Thymus (tissue), 11 donors: ENCODE measurements at regions not wholly inside any gene's neighbourhood (a gene's known extent, or its start where the extent isn't known, plus 50 kb on each side); places are given as distances from the start of the nearest gene placed in this dataset.

Experiments
- DNase-seq, 9 donors: peaks; one replicate each; pipeline ENCODE4 v3.0.0-alpha.2; 2013; ENCODE audit warnings: low spot score in 9 of 9, low read depth in 6 of 9, missing footprints in 1 of 9
- H3K27ac ChIP-seq, 2 donors: one replicate each; pipeline ENCODE4 v1.5.1; 2013; ENCODE audit warnings: control low read depth in 1 of 2, low read depth in 1 of 2, low read length in 1 of 2, mild to moderate bottlenecking in 1 of 2, moderate library complexity in 1 of 2
- H3K27me3 ChIP-seq, 2 donors: one replicate each; pipeline ENCODE4 v1.5.1; 2013; ENCODE audit warnings: low read length in 1 of 2; ENCODE audit not compliant: control insufficient read depth in 2 of 2, insufficient read depth in 1 of 2
- H3K36me3 ChIP-seq, 2 donors: one replicate each; pipeline ENCODE4 v1.5.1; 2013; ENCODE audit warnings: low read length in 1 of 2, mild to moderate bottlenecking in 1 of 2, moderate library complexity in 1 of 2; ENCODE audit not compliant: control insufficient read depth in 2 of 2, insufficient read depth in 2 of 2
- H3K4me1 ChIP-seq, 2 donors: one replicate each; pipeline ENCODE4 v1.5.1; 2013; ENCODE audit warnings: low read length in 2 of 2; ENCODE audit not compliant: control insufficient read depth in 2 of 2, insufficient read depth in 2 of 2
- H3K4me3 ChIP-seq, 2 donors: one replicate each; pipeline ENCODE4 v1.5.1; 2013; ENCODE audit warnings: low read length in 2 of 2, control low read depth in 1 of 2, mild to moderate bottlenecking in 1 of 2
- H3K9me3 ChIP-seq, 2 donors: one replicate each; pipeline ENCODE4 v1.5.1; 2013; ENCODE audit warnings: low read length in 1 of 2, mild to moderate bottlenecking in 1 of 2; ENCODE audit not compliant: control insufficient read depth in 2 of 2, insufficient read depth in 1 of 2
- WGBS: extraction: QIAGEN DNeasy Blood & Tissue Kit; methylation state at CpG from one replicate; pipeline ENCODE4 v1.1.7; 2013; 5-methylcytosine and 5-hydroxymethylcytosine counted together
- donor health status: healthy.

- H3K4me1 ChIP-seq, result no peaks in the 10 kb centered on the region
- WGBS, result 90% methylated on average over 6 of the region's 6 CpGs
- H3K4me3 ChIP-seq, result no peak overlapping the region
- no peaks in the 10 kb centered on the region for H3K36me3 ChIP-seq
- H3K9me3 ChIP-seq, result no peaks in the 10 kb centered on the region
- H3K27ac ChIP-seq, result no peak overlapping the region
- H3K27me3 ChIP-seq, result no peaks in the 10 kb centered on the region
- no peak for DNase-seq
Measured at GRCh38 chr12:108414021-108414420, 74.9 kb upstream of the CMKLR1 start.

- Histone ChIP-seq H3K4me1 (no peaks in the 10 kb centered on the region), H3K36me3 (no peaks in the 10 kb centered on the region), H3K9me3 (no peaks in the 10 kb centered on the region), H3K27me3 (no peaks in the 10 kb centered on the region), H3K27ac (no peak overlapping the region), H3K4me3 (no peak overlapping the region)
- 95% methylated on average over 3 of the region's 3 CpGs for WGBS
- DNase-seq, result no peak
Measured at GRCh38 chr12:108410689-108411088, 71.6 kb upstream of the CMKLR1 start.

GRCh38 chr12:108409481-108409880, 70.4 kb upstream of the CMKLR1 start:
- DNase-seq, result no peak
- no peak overlapping the region for H3K27ac ChIP-seq
- H3K4me3 ChIP-seq, result no peak overlapping the region
- no peaks in the 10 kb centered on the region for H3K27me3 ChIP-seq
- WGBS, result 81% methylated on average over 3 of the region's 3 CpGs
- H3K9me3 ChIP-seq, result no peaks in the 10 kb centered on the region
- H3K36me3 ChIP-seq, result no peaks in the 10 kb centered on the region
- H3K4me1 ChIP-seq, result no peaks in the 10 kb centered on the region

DNA sequence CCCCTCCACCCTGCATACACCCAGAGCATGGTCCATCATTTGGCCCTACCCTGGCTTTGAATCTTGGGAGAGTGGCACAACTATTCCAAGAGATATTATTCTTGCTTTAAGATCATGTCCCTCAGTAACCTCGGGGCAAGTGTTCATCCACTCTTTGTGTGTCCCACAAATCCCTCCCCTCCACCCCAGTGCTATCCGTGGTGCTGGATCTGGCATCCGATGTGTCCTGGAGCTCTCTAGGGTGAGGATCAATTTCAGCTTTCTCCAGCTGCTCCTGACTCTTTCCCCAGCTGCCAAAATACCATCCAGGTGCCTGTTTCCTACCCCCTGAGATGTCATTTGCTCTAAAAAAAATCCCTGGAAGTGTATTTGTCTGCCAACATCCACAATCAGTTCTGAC, 64.8 kb upstream of the CMKLR1 start:
- 47% methylated on average over 3 of the region's 3 CpGs for WGBS
- Histone ChIP-seq H3K4me1 (no peaks in the 10 kb centered on the region), H3K27me3 (no peaks in the 10 kb centered on the region), H3K9me3 (no peaks in the 10 kb centered on the region), H3K36me3 (no peaks in the 10 kb centered on the region), H3K27ac (no peak overlapping the region), H3K4me3 (no peak overlapping the region)
- DNase-seq, result no peak

DNA sequence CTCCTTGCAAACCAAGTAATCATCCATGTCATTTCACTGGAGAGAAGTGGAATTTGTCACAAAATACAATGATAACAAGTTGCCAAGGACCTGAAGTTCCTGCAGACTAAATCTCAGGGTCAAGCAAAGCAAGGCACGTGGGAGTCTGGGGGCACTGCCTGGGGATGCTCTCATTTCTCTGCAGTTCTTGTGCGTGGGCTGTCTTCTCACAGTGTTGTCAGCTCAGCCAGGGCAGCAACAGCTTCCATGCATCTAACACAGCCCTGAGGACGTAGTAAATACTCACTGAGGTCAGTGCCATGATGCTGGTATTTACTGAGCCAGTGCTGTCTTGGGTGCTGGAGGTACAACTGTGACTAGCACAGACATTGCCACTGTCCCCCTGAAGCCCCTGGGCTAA, 62.9 kb upstream of the CMKLR1 start:
- no peaks in the 10 kb centered on the region for H3K9me3 ChIP-seq
- H3K4me3 ChIP-seq, result no peak overlapping the region
- 69% methylated on average over 3 of the region's 3 CpGs for WGBS
- H3K36me3 ChIP-seq, result no peaks in the 10 kb centered on the region
- no peak for DNase-seq
- no peaks in the 10 kb centered on the region for H3K27me3 ChIP-seq
- no peaks in the 10 kb centered on the region for H3K4me1 ChIP-seq
- no peak overlapping the region for H3K27ac ChIP-seq

GRCh38 chr12:108400900-108401480, 61.9 kb upstream of the CMKLR1 start:
- H3K4me3 ChIP-seq, result no peak overlapping the region
- H3K4me1 ChIP-seq, result no peaks in the 10 kb centered on the region
- H3K36me3 ChIP-seq, result no peaks in the 10 kb centered on the region
- H3K9me3 ChIP-seq, result no peaks in the 10 kb centered on the region
- no peaks in the 10 kb centered on the region for H3K27me3 ChIP-seq
- DNase-seq, result no peak
- H3K27ac ChIP-seq, result no peak overlapping the region
- 60% methylated on average over 3 of the region's 3 CpGs for WGBS

DNA sequence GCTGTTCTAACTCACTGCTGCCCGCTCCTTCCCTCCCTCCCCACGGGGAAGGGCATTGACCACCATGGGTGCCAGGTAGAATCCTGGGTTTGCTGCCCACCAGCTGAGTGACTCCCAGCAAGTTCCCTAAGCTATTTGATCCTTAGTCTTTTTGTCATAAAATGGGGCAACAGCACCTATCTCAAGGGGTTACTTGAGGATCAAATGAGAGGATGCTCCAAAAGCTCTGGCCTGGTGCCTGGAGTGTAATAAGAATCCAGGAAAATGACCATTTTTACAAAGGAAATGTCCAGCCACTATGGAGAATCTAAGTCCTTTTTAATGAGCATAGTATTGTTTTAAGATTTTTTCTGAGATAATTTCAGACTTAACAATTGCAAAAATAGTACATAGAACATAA, 61.4 kb upstream of the CMKLR1 start:
- Histone ChIP-seq H3K36me3 (no peaks in the 10 kb centered on the region), H3K9me3 (no peaks in the 10 kb centered on the region), H3K27me3 (no peaks in the 10 kb centered on the region), H3K4me3 (no peak overlapping the region), H3K4me1 (no peaks in the 10 kb centered on the region), H3K27ac (no peak overlapping the region)
- no peak for DNase-seq
- 91% methylated on average over 2 of the region's 2 CpGs for WGBS

- Histone ChIP-seq H3K9me3 (no peaks in the 10 kb centered on the region), H3K27me3 (no peaks in the 10 kb centered on the region), H3K27ac (no peak overlapping the region), H3K36me3 (no peaks in the 10 kb centered on the region), H3K4me3 (no peak overlapping the region), H3K4me1 (no peaks in the 10 kb centered on the region)
- DNase-seq, result no peak
- WGBS, result 84% methylated on average over 3 of the region's 3 CpGs
Measured at GRCh38 chr12:108400056-108400455, 60.9 kb upstream of the CMKLR1 start.

- DNase-seq, result no peak
- Histone ChIP-seq H3K36me3 (no peaks in the 10 kb centered on the region), H3K27ac (no peak overlapping the region), H3K4me1 (no peaks in the 10 kb centered on the region), H3K9me3 (no peaks in the 10 kb centered on the region), H3K27me3 (no peaks in the 10 kb centered on the region), H3K4me3 (no peak overlapping the region)
- WGBS, result 68% methylated on average over 5 of the region's 5 CpGs
Measured at GRCh38 chr12:108399514-108399913, 60.4 kb upstream of the CMKLR1 start.

DNA sequence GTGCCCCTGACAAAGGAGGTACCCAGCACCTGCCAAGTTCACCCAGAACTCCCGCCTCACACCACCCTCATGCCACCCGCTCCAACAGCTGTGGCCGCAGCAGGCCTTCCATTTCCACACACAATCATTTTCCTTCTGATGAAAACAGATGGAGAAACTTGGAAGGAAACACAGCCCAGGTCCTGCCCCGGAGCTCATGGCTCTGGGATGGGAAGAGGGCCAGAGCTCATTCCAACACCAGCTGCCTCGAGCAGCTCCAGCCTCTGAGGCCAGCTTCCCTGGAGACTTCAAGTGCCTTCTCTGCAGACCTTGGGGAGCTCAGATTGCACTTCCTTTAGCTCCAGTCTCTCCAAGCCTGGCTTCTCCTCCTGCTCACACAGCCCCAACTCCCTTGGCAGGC, 55.1 kb upstream of the CMKLR1 start:
- no peak overlapping the region for H3K27ac ChIP-seq
- H3K27me3 ChIP-seq, result peaks cover 0 to 2% of the 10 kb centered on the region in 2 donors
- no peak overlapping the region for H3K4me3 ChIP-seq
- H3K9me3 ChIP-seq, result no peaks in the 10 kb centered on the region
- 80% methylated on average over 5 of the region's 5 CpGs for WGBS
- H3K4me1 ChIP-seq, result no peaks in the 10 kb centered on the region
- no peak for DNase-seq
- H3K36me3 ChIP-seq, result no peaks in the 10 kb centered on the region
